Cardiac muscle cell (in vitro differentiated cells and primary cell): ENCODE measurements at regions not wholly inside any gene's neighbourhood (a gene's known extent, or its start where the extent isn't known, plus 50 kb on each side); places are given as distances from the start of the nearest gene placed in this dataset.
A peak's percentile ranks its signal among the peaks of the same experiment; 100 is the strongest.

Experiments
- DNase-seq, 2 donors: peaks; one replicate each; pipeline versions ENCODE4 v3.0.0 to v3.0.0-alpha.2; 2010 to 2017; ENCODE audit warnings: low read depth in 1 of 2, low spot score in 1 of 2
- H3K27ac ChIP-seq: fragments of 200-600 bp; sonication (generic); 2 replicates; pipeline ENCODE4 v1.5.1; 2016
- H3K27me3 ChIP-seq: fragments of 200-600 bp; sonication (generic); 2 replicates; pipeline ENCODE4 v1.6.0; 2016; ENCODE audit warnings: control low read depth
- H3K36me3 ChIP-seq: fragments of 200-600 bp; sonication (generic); 2 replicates; pipeline ENCODE4 v1.5.1; 2016; ENCODE audit warnings: control low read depth
- H3K4me1 ChIP-seq: fragments of 200-600 bp; sonication (generic); 2 replicates; pipeline ENCODE4 v1.8.1; 2017; ENCODE audit warnings: low read depth, mild to moderate bottlenecking, mixed run types
- H3K4me3 ChIP-seq: fragments of 200-600 bp; sonication (generic); 2 replicates; pipeline ENCODE4 v1.5.1; 2016; ENCODE audit warnings: mild to moderate bottlenecking
- H3K9me3 ChIP-seq: fragments of 200-600 bp; sonication (generic); 2 replicates; pipeline ENCODE4 v1.5.1; 2017; ENCODE audit warnings: low read depth, mild to moderate bottlenecking, control low read depth
- TF ChIP-seq, protein P1 (sequence below): IDR thresholded peaks from 2 replicates; pipeline ENCODE4 v1.5.1; 2012; ENCODE audit warnings: low read depth, mild to moderate bottlenecking, low read length

DNA sequence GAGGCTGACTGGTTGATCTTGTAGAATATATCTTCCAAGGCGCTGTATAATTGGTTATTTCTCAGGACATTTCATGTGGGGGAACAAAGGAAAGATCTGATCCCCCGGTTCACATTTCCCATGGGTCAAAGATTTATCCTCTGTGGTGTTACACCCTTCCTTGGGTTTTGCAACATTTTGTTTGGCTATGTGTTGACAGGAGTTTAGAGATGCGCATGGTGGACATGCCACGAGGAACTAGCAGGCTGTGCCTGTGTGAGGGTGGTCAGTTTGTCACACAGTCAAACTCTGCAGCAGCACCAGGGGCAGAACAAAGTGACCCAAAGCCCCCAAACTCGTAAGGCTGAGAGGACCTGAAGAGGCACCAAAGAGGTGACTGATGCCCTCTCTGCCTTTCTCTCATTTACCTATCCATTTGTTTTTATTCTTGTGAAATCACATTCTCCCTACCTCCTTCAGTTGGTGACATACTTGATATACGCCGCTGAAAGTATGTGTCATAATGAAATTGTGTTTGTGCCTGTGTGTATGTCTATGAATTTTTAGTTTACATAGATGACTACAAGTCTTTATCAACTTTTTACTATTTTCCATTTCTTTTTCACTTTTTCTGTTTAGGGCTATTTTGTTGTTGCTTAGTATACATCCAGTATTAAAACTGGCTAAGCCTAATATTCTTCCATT is 164.7 kb downstream of the SPCS3 start:
- TF ChIP-seq, protein P1, sequence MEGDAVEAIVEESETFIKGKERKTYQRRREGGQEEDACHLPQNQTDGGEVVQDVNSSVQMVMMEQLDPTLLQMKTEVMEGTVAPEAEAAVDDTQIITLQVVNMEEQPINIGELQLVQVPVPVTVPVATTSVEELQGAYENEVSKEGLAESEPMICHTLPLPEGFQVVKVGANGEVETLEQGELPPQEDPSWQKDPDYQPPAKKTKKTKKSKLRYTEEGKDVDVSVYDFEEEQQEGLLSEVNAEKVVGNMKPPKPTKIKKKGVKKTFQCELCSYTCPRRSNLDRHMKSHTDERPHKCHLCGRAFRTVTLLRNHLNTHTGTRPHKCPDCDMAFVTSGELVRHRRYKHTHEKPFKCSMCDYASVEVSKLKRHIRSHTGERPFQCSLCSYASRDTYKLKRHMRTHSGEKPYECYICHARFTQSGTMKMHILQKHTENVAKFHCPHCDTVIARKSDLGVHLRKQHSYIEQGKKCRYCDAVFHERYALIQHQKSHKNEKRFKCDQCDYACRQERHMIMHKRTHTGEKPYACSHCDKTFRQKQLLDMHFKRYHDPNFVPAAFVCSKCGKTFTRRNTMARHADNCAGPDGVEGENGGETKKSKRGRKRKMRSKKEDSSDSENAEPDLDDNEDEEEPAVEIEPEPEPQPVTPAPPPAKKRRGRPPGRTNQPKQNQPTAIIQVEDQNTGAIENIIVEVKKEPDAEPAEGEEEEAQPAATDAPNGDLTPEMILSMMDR = no peak
- DNase-seq = no peak
- Histone ChIP-seq H3K36me3 (no peaks in the 10 kb centered on the region), H3K4me1 (no peaks in the 10 kb centered on the region), H3K4me3 (no peak overlapping the region), H3K9me3 (no peaks in the 10 kb centered on the region), H3K27ac (no peak overlapping the region), H3K27me3 (no peaks in the 10 kb centered on the region)

DNA sequence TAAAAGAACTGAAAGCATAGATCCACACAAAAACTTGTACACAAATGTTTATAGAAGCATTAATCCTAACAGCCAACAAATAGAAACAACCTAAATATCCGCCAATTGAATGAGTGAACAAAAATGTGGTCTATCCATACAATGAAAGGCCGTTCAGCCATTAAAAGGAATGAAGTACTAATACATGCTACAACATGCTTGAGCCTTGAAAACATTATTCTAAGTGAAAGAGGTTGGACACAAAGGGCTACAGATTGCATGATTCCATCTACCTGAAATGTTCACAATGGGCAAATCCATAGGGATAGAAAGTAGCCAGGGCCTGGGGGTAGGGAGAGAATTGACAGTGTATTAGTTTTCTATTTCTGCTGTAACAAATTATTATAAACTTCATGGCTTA is 169.2 kb downstream of the SPCS3 start:
- no peaks in the 10 kb centered on the region for H3K36me3 ChIP-seq
- no peak for DNase-seq
- H3K9me3 ChIP-seq = no peaks in the 10 kb centered on the region
- TF ChIP-seq, protein P1 = no peak
- no peak overlapping the region for H3K4me3 ChIP-seq
- no peak overlapping the region for H3K27ac ChIP-seq
- no peaks in the 10 kb centered on the region for H3K27me3 ChIP-seq
- H3K4me1 ChIP-seq = no peaks in the 10 kb centered on the region

DNA sequence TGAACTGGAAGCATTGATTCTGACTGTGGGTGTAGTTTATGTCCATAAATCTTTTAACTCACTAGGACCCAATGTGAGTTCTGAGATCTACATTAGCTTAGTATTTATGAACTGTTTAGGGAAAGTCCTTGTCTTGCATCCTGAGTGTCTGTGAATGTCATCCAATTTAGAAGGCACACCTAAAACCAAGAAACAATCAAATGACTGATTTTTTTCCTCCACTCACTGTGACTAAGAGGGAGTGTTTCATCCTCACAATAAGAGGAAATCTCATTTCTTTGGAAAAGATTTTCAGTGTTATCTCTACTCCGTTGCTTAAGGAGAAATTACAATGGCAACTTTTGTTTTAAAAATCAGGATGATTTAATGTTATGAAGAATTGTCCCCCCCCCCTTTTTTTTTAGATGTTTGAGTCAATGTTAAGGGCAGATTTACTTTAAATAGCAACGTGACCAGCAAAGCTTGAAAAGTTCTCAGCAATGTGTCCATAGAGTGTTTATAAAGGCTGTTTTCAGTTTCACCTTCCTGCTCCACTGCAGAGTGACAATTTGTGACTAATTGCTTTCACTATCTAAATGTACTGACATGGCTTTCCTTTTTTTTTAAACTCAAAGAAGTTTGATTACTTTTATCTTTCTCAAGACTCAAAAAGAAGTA is 173.0 kb downstream of the SPCS3 start:
- no peak overlapping the region for H3K27ac ChIP-seq

DNA sequence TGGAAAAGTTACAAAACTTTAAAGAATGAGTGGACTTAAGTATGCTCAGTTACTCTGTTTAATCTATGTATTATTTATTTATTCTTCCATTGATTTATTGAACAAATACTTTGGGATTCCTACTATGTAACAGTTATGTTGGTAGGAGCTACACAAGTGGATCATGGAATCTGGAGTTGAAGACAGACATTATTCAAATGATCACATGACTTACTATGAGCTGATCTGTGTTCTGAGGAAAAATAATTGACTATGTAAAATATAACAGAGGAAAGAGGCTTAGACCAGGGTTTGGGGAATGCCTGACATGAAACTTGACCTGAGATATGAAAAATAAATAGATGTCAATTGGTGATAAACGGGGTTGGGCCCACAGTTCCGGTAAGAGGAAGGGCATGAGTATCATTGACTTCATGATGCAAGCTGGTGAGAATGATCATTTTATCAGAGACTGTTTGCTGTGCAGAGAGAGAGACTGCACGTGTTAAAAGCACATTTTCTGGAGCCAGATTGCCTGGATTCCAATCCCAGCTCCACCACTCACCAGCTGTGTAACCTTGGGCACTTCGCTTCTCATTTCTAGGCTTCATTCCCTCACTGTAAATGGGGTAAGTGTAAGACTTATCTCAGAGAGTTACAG is 179.0 kb downstream of the SPCS3 start:
- no peak overlapping the region for H3K27ac ChIP-seq
- no peak overlapping the region for H3K4me3 ChIP-seq
- no peaks in the 10 kb centered on the region for H3K36me3 ChIP-seq
- no peaks in the 10 kb centered on the region for H3K27me3 ChIP-seq
- TF ChIP-seq, protein P1 = no peak
- DNase-seq = peak in 1 of 2 donors; percentile 14
- H3K4me1 ChIP-seq = no peaks in the 10 kb centered on the region
- H3K9me3 ChIP-seq = no peaks in the 10 kb centered on the region

More for the DNA sequence above, 173.0 kb downstream of the SPCS3 start:
- Histone ChIP-seq H3K27me3 (no peaks in the 10 kb centered on the region), H3K4me1 (no peaks in the 10 kb centered on the region), H3K9me3 (no peaks in the 10 kb centered on the region), H3K36me3 (no peaks in the 10 kb centered on the region), H3K4me3 (no peak overlapping the region)
- DNase-seq = peak in 1 of 2 donors; percentile 32
- TF ChIP-seq, protein P1 = no peak

DNA sequence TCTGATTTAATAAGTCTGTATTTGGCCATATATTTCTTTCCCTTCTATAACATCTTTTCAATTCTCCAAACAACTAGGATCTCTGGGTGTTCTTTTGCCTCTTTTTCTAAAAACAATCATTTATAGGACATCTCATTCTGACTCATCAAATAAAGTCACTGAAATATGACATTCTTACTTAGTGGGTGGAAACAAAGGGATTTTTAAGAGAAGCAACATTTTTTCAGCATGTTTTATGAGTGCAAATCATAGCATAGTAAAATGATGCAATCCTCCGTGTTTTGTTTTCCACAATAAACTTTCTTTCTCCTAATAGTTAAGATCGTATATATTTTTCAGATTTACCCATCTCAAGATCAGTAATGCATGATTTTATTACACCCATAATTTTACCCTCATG is 179.8 kb downstream of the SPCS3 start:
- no peaks in the 10 kb centered on the region for H3K36me3 ChIP-seq
- H3K4me3 ChIP-seq = no peak overlapping the region
- no peaks in the 10 kb centered on the region for H3K27me3 ChIP-seq
- H3K27ac ChIP-seq = no peak overlapping the region
- no peaks in the 10 kb centered on the region for H3K9me3 ChIP-seq
- TF ChIP-seq, protein P1 = no peak
- no peaks in the 10 kb centered on the region for H3K4me1 ChIP-seq
- DNase-seq = peak in 1 of 2 donors; percentile 19
